Mesothelial cell of epicardium (in vitro differentiated cells): ENCODE measurements at regions not wholly inside any gene's neighbourhood (a gene's known extent, or its start where the extent isn't known, plus 50 kb on each side); places are given as distances from the start of the nearest gene placed in this dataset.
A peak's percentile ranks its signal among the peaks of the same experiment; 100 is the strongest.

Experiments used
- DNase-seq, 2 experiments: peaks; one replicate each; pipeline ENCODE4 v3.0.0; 2021; ENCODE audit warnings: low spot score in 2 of 2; ENCODE audit not compliant: unreplicated experiment in 2 of 2
- H3K27ac Mint-ChIP-seq: 2 replicates; pipeline ENCODE4 v1.8.0; 2021; ENCODE audit warnings: mixed read lengths
- H3K27me3 Mint-ChIP-seq: 2 replicates; pipeline ENCODE4 v1.8.0; 2021; ENCODE audit warnings: low read depth, mixed read lengths
- H3K36me3 Mint-ChIP-seq: 2 replicates; pipeline ENCODE4 v1.8.0; 2021; ENCODE audit warnings: mixed read lengths
- H3K4me1 Mint-ChIP-seq: 2 replicates; pipeline ENCODE4 v1.8.0; 2021; ENCODE audit warnings: mixed read lengths
- H3K4me3 Mint-ChIP-seq: 2 replicates; pipeline ENCODE4 v1.8.0; 2021; ENCODE audit warnings: mild to moderate bottlenecking, moderate library complexity, mixed read lengths
- H3K9me3 Mint-ChIP-seq: 2 replicates; pipeline ENCODE4 v1.8.0; 2021; ENCODE audit warnings: mixed read lengths
- CTCF ChIP-seq: fragments of 200-600 bp; sonication (generic); IDR thresholded peaks from one replicate; pipeline ENCODE4 v1.5.0; 2021; ENCODE audit warnings: antibody characterized with exemption; ENCODE audit not compliant: unreplicated experiment

DNA sequence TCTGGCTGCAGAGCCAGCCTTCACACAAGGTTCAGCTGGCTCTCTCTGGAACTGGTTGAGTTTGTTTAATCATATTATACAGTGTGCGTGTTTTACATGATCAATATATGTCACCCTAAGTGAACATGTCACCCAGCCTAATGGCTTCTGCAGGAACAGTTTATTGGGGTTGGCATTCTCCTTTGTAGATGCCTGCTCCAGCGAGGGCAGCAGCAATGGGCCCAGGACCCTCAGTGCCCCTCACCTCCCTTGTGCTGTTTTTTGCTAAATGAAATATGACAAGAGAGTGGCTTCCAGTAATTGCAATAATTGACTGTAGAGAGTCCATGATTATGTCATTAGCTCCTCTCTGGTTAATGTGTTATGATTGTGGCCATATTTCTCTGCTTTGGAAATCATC lies 387.2 kb downstream of the TMEM114 start:
- H3K36me3 Mint-ChIP-seq, result no peaks in the 10 kb centered on the region
- H3K4me3 Mint-ChIP-seq, result no peak overlapping the region
- peaks cover 27% of the 10 kb centered on the region for H3K9me3 Mint-ChIP-seq
- H3K27me3 Mint-ChIP-seq, result peaks cover 2% of the 10 kb centered on the region
- no peak for TF ChIP-seq CTCF
- no peak overlapping the region for H3K27ac Mint-ChIP-seq
- no peak for DNase-seq
- H3K4me1 Mint-ChIP-seq, result no peaks in the 10 kb centered on the region

DNA sequence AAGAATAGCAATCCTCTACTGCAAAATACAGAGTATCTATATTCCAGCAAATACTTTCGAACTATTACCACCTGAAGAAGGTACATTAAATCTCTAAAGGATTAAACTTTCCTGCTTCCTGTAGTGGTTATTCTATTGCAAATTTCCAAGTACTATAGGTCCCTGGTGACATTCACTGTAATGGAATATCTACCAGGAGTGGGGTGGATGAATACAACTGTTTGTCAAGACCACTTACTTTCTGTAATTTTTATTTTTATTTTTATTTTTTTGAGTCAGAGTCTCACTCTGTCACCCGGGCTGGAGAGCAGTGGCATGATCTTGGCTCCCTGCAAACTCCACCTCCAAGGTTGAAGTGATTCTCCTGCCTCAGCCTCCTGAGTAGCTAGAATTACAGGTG lies 389.5 kb downstream of the TMEM114 start:
- Mint-ChIP-seq H3K27ac (no peak overlapping the region), H3K36me3 (no peaks in the 10 kb centered on the region), H3K4me3 (no peak overlapping the region), H3K27me3 (no peaks in the 10 kb centered on the region), H3K9me3 (peaks cover 27% of the 10 kb centered on the region), H3K4me1 (no peaks in the 10 kb centered on the region)
- no peak for TF ChIP-seq CTCF
- no peak for DNase-seq

- H3K27ac Mint-ChIP-seq, result no peak overlapping the region
- TF ChIP-seq CTCF, result no peak
- no peaks in the 10 kb centered on the region for H3K27me3 Mint-ChIP-seq
- no peaks in the 10 kb centered on the region for H3K4me1 Mint-ChIP-seq
- DNase-seq, result no peak
- no peak overlapping the region for H3K4me3 Mint-ChIP-seq
- no peaks in the 10 kb centered on the region for H3K36me3 Mint-ChIP-seq
- peaks cover 27% of the 10 kb centered on the region for H3K9me3 Mint-ChIP-seq
Measured at GRCh38 chr16:8199390-8199789, 390.9 kb downstream of the TMEM114 start.

- Mint-ChIP-seq H3K27ac (no peak overlapping the region), H3K4me3 (no peak overlapping the region), H3K36me3 (no peaks in the 10 kb centered on the region), H3K4me1 (no peaks in the 10 kb centered on the region), H3K9me3 (no peaks in the 10 kb centered on the region), H3K27me3 (peaks cover 3% of the 10 kb centered on the region)
- DNase-seq, result no peak
- TF ChIP-seq CTCF, result peak; percentile 12
Measured at GRCh38 chr16:8194794-8195193, 395.5 kb downstream of the TMEM114 start.

GRCh38 chr16:8188841-8189240 lies 401.5 kb downstream of the TMEM114 start:
- no peak for DNase-seq
- no peaks in the 10 kb centered on the region for H3K9me3 Mint-ChIP-seq
- no peaks in the 10 kb centered on the region for H3K4me1 Mint-ChIP-seq
- peaks cover 3% of the 10 kb centered on the region for H3K27me3 Mint-ChIP-seq
- H3K36me3 Mint-ChIP-seq, result no peaks in the 10 kb centered on the region
- H3K27ac Mint-ChIP-seq, result no peak overlapping the region
- TF ChIP-seq CTCF, result no peak
- H3K4me3 Mint-ChIP-seq, result no peak overlapping the region

GRCh38 chr16:8187782-8188372 lies 402.4 kb downstream of the TMEM114 start:
- Mint-ChIP-seq H3K4me1 (no peaks in the 10 kb centered on the region), H3K36me3 (no peaks in the 10 kb centered on the region), H3K27ac (no peak overlapping the region), H3K9me3 (no peaks in the 10 kb centered on the region), H3K27me3 (peaks cover 3% of the 10 kb centered on the region), H3K4me3 (no peak overlapping the region)
- no peak for TF ChIP-seq CTCF
- DNase-seq, result no peak
